ENCODE measurements at regions not wholly inside any gene's neighbourhood (a gene's known extent, or its start where the extent isn't known, plus 50 kb on each side); places are given as distances from the start of the nearest gene placed in this dataset.

GRCh38 chr6:155656024-155656423, 200.4 kb upstream of the NOX3 start:
- TF ChIP-seq CTCF (IDR thresholded peaks at IDR 0.05), result no peak
- TF ChIP-seq POLR2A (IDR thresholded peaks at IDR 0.05), result no peak
- no peak for TF ChIP-seq EP300 (IDR thresholded peaks at IDR 0.05; ENCODE audit: low read depth)
- no peak for TF ChIP-seq POLR2AphosphoS5 (IDR thresholded peaks at IDR 0.05)
